ENCODE measurements at regions not wholly inside any gene's neighbourhood (a gene's known extent, or its start where the extent isn't known, plus 50 kb on each side); places are given as distances from the start of the nearest gene placed in this dataset.

GRCh38 chr13:77838271-77838670 is 80.4 kb downstream of the EDNRB start:
- TF ChIP-seq CTCF (IDR thresholded peaks at IDR 0.05), result no peak
- no peak for TF ChIP-seq POLR2A (IDR thresholded peaks at IDR 0.05)

Data from esophagus squamous epithelium (tissue), 4 donors.